ENCODE measurements at regions not wholly inside any gene's neighbourhood (a gene's known extent, or its start where the extent isn't known, plus 50 kb on each side); places are given as distances from the start of the nearest gene placed in this dataset.

- Histone ChIP-seq H3K4me1 (ENCODE audit: control insufficient read depth in 2 of 2, insufficient read depth in 2 of 2, low read length in 1 of 2) (no peaks in the 10 kb centered on the region), H3K27ac (ENCODE audit: low read depth in 2 of 2, low read length in 1 of 2) (no peak overlapping the region), H3K9me3 (ENCODE audit: control insufficient read depth in 2 of 2, insufficient read depth in 1 of 2, low read depth in 1 of 2, low read length in 1 of 2) (no peaks in the 10 kb centered on the region), H3K27me3 (ENCODE audit: control insufficient read depth in 1 of 2, insufficient read depth in 2 of 2, low read length in 2 of 2) (peaks cover 0 to under 1% of the 10 kb centered on the region in 2 donors), H3K4me3 (ENCODE audit: low read depth in 1 of 2, low read length in 2 of 2) (no peak overlapping the region), H3K36me3 (ENCODE audit: control insufficient read depth in 2 of 2, insufficient read depth in 2 of 2, low read length in 1 of 2) (no peaks in the 10 kb centered on the region)
- WGBS, 2 donors: 86 to 95% methylated on average over 2 of the region's 2 CpGs
Observed at GRCh38 chr5:38657020-38657419, 100.6 kb upstream of the LIFR start.

DNA sequence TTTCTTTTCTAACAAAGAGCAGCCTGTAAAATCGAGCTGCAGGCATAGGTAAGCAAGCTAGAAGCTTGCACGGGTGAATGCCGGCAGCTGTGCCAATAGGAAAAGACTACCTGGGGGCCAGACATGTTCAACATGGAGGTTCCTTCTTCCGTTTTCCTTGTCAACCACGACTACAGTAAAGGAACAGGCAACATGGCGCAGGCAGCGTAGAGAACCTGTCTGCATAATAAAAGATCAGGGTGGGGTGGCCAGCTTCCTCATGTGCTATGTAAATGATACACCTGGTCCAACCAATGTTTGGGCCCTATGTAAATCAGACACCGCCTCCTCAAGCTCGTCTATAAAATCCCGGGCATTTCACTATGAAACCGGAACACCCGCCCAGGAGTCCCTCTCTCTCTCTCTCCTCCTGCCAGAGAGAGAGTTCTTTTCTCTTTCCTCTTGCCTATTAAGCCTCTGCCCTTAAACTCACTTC lies 103.8 kb upstream of the LIFR start:
- Histone ChIP-seq H3K27me3 (ENCODE audit: control insufficient read depth in 1 of 2, insufficient read depth in 2 of 2, low read length in 2 of 2) (no peaks in the 10 kb centered on the region), H3K27ac (ENCODE audit: low read depth in 2 of 2, low read length in 1 of 2) (no peak overlapping the region)

GRCh38 chr5:38662090-38662489 lies 105.6 kb upstream of the LIFR start:
- Histone ChIP-seq H3K4me3 (ENCODE audit: low read depth in 1 of 2, low read length in 2 of 2) (no peak overlapping the region), H3K27me3 (ENCODE audit: control insufficient read depth in 1 of 2, insufficient read depth in 2 of 2, low read length in 2 of 2) (no peaks in the 10 kb centered on the region), H3K36me3 (ENCODE audit: control insufficient read depth in 2 of 2, insufficient read depth in 2 of 2, low read length in 1 of 2) (no peaks in the 10 kb centered on the region), H3K4me1 (ENCODE audit: control insufficient read depth in 2 of 2, insufficient read depth in 2 of 2, low read length in 1 of 2) (no peaks in the 10 kb centered on the region), H3K27ac (ENCODE audit: low read depth in 2 of 2, low read length in 1 of 2) (no peak overlapping the region), H3K9me3 (ENCODE audit: control insufficient read depth in 2 of 2, insufficient read depth in 1 of 2, low read depth in 1 of 2, low read length in 1 of 2) (no peaks in the 10 kb centered on the region)
- 47 to 64% methylated on average over 4 of the region's 4 CpGs for WGBS, 2 donors

More for the DNA sequence above, 103.8 kb upstream of the LIFR start:
- H3K4me1 ChIP-seq (ENCODE audit: control insufficient read depth in 2 of 2, insufficient read depth in 2 of 2, low read length in 1 of 2): no peaks in the 10 kb centered on the region
- no peaks in the 10 kb centered on the region for H3K36me3 ChIP-seq (ENCODE audit: control insufficient read depth in 2 of 2, insufficient read depth in 2 of 2, low read length in 1 of 2)
- no peaks in the 10 kb centered on the region for H3K9me3 ChIP-seq (ENCODE audit: control insufficient read depth in 2 of 2, insufficient read depth in 1 of 2, low read depth in 1 of 2, low read length in 1 of 2)
- 74% methylated on average over 12 of the region's 12 CpGs for WGBS, 2 donors
- no peak overlapping the region for H3K4me3 ChIP-seq (ENCODE audit: low read depth in 1 of 2, low read length in 2 of 2)

DNA sequence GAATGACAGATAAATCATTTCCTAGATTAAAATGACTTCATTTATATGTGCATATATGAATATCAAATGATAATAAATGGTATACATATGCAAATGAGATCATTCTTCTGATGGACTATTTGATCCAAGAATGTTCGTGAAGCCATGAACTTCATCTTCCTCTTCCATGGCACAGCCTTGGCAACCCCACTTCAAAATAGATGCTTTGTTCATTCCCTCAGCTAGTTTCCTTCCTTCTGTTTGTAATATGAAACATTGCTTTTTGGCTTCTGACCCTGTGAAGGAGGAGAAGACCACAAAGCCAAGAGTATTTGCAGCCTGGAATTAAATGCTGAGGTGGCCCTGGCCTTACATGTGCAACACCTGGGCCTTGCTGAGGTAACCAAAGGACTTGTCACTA lies 106.8 kb upstream of the LIFR start:
- Histone ChIP-seq H3K4me3 (ENCODE audit: low read depth in 1 of 2, low read length in 2 of 2) (no peak overlapping the region), H3K27ac (ENCODE audit: low read depth in 2 of 2, low read length in 1 of 2) (no peak overlapping the region), H3K4me1 (ENCODE audit: control insufficient read depth in 2 of 2, insufficient read depth in 2 of 2, low read length in 1 of 2) (no peaks in the 10 kb centered on the region), H3K36me3 (ENCODE audit: control insufficient read depth in 2 of 2, insufficient read depth in 2 of 2, low read length in 1 of 2) (no peaks in the 10 kb centered on the region), H3K9me3 (ENCODE audit: control insufficient read depth in 2 of 2, insufficient read depth in 1 of 2, low read depth in 1 of 2, low read length in 1 of 2) (no peaks in the 10 kb centered on the region), H3K27me3 (ENCODE audit: control insufficient read depth in 1 of 2, insufficient read depth in 2 of 2, low read length in 2 of 2) (no peaks in the 10 kb centered on the region)
- WGBS, 2 donors: 50 to 82% methylated on average over 1 of the region's 1 CpG

- Histone ChIP-seq H3K4me3 (ENCODE audit: low read depth in 1 of 2, low read length in 2 of 2) (no peak overlapping the region), H3K4me1 (ENCODE audit: control insufficient read depth in 2 of 2, insufficient read depth in 2 of 2, low read length in 1 of 2) (no peaks in the 10 kb centered on the region), H3K27me3 (ENCODE audit: control insufficient read depth in 1 of 2, insufficient read depth in 2 of 2, low read length in 2 of 2) (no peaks in the 10 kb centered on the region), H3K27ac (ENCODE audit: low read depth in 2 of 2, low read length in 1 of 2) (no peak overlapping the region), H3K9me3 (ENCODE audit: control insufficient read depth in 2 of 2, insufficient read depth in 1 of 2, low read depth in 1 of 2, low read length in 1 of 2) (no peaks in the 10 kb centered on the region), H3K36me3 (ENCODE audit: control insufficient read depth in 2 of 2, insufficient read depth in 2 of 2, low read length in 1 of 2) (no peaks in the 10 kb centered on the region)
- WGBS, 2 donors: 74 to 81% methylated on average over 5 of the region's 5 CpGs
Observed at GRCh38 chr5:38666668-38667498, 110.4 kb upstream of the LIFR start.

DNA sequence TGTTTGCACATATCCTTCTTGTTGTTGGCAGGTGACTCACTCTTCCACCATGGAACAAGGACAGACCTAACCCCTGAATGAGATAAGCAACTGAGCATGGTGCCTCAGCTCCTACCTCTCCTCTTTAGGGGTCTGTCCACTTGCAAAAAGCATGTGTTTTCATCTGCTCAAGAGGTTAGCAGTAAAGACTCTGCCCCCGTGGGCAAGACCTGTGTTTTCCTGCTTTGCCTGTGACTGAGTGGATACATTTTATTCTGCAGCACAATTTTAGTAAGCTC lies 111.0 kb upstream of the LIFR start:
- no peak overlapping the region for H3K27ac ChIP-seq (ENCODE audit: low read depth in 2 of 2, low read length in 1 of 2)
- H3K27me3 ChIP-seq (ENCODE audit: control insufficient read depth in 1 of 2, insufficient read depth in 2 of 2, low read length in 2 of 2): no peaks in the 10 kb centered on the region
- H3K9me3 ChIP-seq (ENCODE audit: control insufficient read depth in 2 of 2, insufficient read depth in 1 of 2, low read depth in 1 of 2, low read length in 1 of 2): no peaks in the 10 kb centered on the region
- no peaks in the 10 kb centered on the region for H3K4me1 ChIP-seq (ENCODE audit: control insufficient read depth in 2 of 2, insufficient read depth in 2 of 2, low read length in 1 of 2)
- no peak overlapping the region for H3K4me3 ChIP-seq (ENCODE audit: low read depth in 1 of 2, low read length in 2 of 2)
- no peaks in the 10 kb centered on the region for H3K36me3 ChIP-seq (ENCODE audit: control insufficient read depth in 2 of 2, insufficient read depth in 2 of 2, low read length in 1 of 2)
- WGBS, 2 donors: 64 to 67% methylated on average over 1 of the region's 1 CpG

DNA sequence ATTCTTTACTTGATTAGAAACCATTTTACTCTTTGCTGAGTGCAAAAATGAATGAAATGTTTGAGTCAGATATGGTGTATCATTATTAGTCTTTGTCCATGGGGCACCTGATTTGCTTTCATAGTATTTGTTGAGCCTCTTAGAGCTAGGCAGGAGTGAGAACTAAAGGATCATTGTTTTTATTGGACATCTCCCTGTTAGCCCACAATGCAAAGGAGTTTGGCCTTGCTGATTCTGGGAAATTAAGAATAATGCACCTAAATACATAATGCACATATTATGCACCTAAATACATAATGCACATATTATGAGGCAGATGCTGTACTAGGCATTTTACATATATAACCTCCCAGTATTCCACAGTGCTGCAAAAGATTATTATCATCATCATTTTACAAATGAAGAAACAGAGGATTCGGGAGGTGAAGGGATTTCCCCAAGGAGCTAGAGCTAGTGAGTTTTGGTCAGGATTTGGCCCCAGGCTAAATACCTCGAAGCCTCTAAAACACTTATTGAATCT lies 113.0 kb upstream of the LIFR start:
- Histone ChIP-seq H3K27ac (ENCODE audit: low read depth in 2 of 2, low read length in 1 of 2) (no peak overlapping the region), H3K36me3 (ENCODE audit: control insufficient read depth in 2 of 2, insufficient read depth in 2 of 2, low read length in 1 of 2) (no peaks in the 10 kb centered on the region), H3K4me1 (ENCODE audit: control insufficient read depth in 2 of 2, insufficient read depth in 2 of 2, low read length in 1 of 2) (no peaks in the 10 kb centered on the region), H3K27me3 (ENCODE audit: control insufficient read depth in 1 of 2, insufficient read depth in 2 of 2, low read length in 2 of 2) (no peaks in the 10 kb centered on the region), H3K4me3 (ENCODE audit: low read depth in 1 of 2, low read length in 2 of 2) (no peak overlapping the region), H3K9me3 (ENCODE audit: control insufficient read depth in 2 of 2, insufficient read depth in 1 of 2, low read depth in 1 of 2, low read length in 1 of 2) (no peaks in the 10 kb centered on the region)
- WGBS, 2 donors: 73 to 78% methylated on average over 2 of the region's 2 CpGs

DNA sequence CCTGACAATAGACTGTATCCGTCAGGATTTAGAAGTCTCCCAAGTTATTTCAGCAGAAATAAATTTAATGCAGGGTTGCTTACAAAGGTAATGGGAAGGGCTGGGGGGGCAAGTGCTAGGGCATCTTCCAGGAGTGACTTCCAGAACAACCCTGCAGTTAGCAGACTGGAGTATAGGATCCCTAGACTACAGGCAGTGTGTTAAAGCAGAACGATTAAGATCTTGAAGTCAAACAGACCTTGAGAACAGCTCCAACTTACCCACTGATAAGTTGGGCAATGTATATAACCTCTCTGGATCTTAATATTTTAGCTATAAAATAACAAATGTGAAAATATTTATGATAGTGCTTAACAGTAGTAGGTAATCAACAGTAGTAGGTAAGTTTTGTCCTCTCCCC lies 113.6 kb upstream of the LIFR start:
- H3K9me3 ChIP-seq (ENCODE audit: control insufficient read depth in 2 of 2, insufficient read depth in 1 of 2, low read depth in 1 of 2, low read length in 1 of 2): no peaks in the 10 kb centered on the region
- 71 to 84% methylated on average over 2 of the region's 2 CpGs for WGBS, 2 donors
- no peak overlapping the region for H3K4me3 ChIP-seq (ENCODE audit: low read depth in 1 of 2, low read length in 2 of 2)
- H3K36me3 ChIP-seq (ENCODE audit: control insufficient read depth in 2 of 2, insufficient read depth in 2 of 2, low read length in 1 of 2): no peaks in the 10 kb centered on the region
- no peaks in the 10 kb centered on the region for H3K27me3 ChIP-seq (ENCODE audit: control insufficient read depth in 1 of 2, insufficient read depth in 2 of 2, low read length in 2 of 2)
- H3K4me1 ChIP-seq (ENCODE audit: control insufficient read depth in 2 of 2, insufficient read depth in 2 of 2, low read length in 1 of 2): no peaks in the 10 kb centered on the region
- H3K27ac ChIP-seq (ENCODE audit: low read depth in 2 of 2, low read length in 1 of 2): no peak overlapping the region

DNA sequence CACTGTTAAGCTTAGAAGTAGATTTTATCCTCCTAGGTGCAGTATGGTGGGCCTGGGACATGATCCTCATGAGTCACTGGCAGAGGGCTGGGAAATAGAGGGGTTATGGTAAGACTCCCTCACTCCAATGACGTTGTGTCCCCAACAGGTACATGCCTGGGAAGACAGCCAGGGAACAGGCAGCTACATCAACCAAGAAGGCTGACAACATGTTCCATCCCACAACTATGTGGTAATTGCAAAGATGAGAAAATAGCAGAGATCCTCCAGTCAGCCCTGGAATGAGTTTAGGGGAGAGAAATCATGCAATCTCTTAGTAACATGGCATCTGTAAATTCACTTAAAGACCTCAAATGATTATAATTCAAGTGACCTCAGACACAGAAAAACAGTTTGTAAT lies 114.4 kb upstream of the LIFR start:
- Histone ChIP-seq H3K36me3 (ENCODE audit: control insufficient read depth in 2 of 2, insufficient read depth in 2 of 2, low read length in 1 of 2) (no peaks in the 10 kb centered on the region), H3K4me1 (ENCODE audit: control insufficient read depth in 2 of 2, insufficient read depth in 2 of 2, low read length in 1 of 2) (no peaks in the 10 kb centered on the region), H3K27me3 (ENCODE audit: control insufficient read depth in 1 of 2, insufficient read depth in 2 of 2, low read length in 2 of 2) (no peaks in the 10 kb centered on the region), H3K27ac (ENCODE audit: low read depth in 2 of 2, low read length in 1 of 2) (no peak overlapping the region), H3K9me3 (ENCODE audit: control insufficient read depth in 2 of 2, insufficient read depth in 1 of 2, low read depth in 1 of 2, low read length in 1 of 2) (no peaks in the 10 kb centered on the region), H3K4me3 (ENCODE audit: low read depth in 1 of 2, low read length in 2 of 2) (no peak overlapping the region)
- WGBS, 2 donors: 42 to 46% methylated on average over 1 of the region's 1 CpG

Measured in esophagus (tissue), 2 donors.